Left forelimb (tissue), 1 donor: ENCODE measurements at regions not wholly inside any gene's neighbourhood (a gene's known extent, or its start where the extent isn't known, plus 50 kb on each side); places are given as distances from the start of the nearest gene placed in this dataset.
"Not testable (repeated sequence)": the region's sequence is repeated elsewhere in the genome, so short reads cannot be mapped to it uniquely, and the experiment has no call there.

ENCODE experiments used
- DNase-seq: peaks from one replicate; pipeline ENCODE4 v3.0.0-alpha.2; 2018; ENCODE audit warnings: low spot score

- DNase-seq = peak; percentile 23
These were observed 71.4 kb upstream of the SMIM23 start for GRCh38 chr5:171714261-171714660.

GRCh38 chr5:171714851-171715250, 70.8 kb upstream of the SMIM23 start:
- DNase-seq = peak; percentile 25

DNA sequence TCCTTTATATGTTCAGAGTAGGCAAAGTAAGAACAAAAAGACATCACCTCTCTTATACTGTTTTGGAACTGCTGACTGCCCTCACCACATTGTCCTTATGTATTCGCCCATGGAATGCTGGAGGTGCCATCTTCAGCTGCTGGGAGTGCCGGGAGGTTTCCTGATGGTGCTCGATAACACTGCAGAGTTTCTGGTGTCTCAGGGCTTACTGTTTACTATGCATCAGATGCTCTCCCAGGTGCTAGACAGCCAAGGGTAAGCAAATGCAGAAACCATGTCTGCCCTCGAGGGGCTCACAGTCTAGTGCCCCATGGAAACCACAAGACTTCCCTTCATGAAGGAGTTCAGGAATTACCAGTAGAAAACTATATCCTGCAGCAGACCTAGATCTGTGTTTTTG, 70.1 kb upstream of the SMIM23 start:
- DNase-seq = peak; percentile 1

- no peak for DNase-seq
These were observed 65.5 kb upstream of the SMIM23 start for GRCh38 chr5:171720086-171720485.

GRCh38 chr5:171721464-171721863, 64.2 kb upstream of the SMIM23 start:
- DNase-seq = no peak

GRCh38 chr5:171724468-171725204, 61.0 kb upstream of the SMIM23 start:
- no peak for DNase-seq

GRCh38 chr5:171725205-171725601, 60.4 kb upstream of the SMIM23 start:
- no peak for DNase-seq

DNA sequence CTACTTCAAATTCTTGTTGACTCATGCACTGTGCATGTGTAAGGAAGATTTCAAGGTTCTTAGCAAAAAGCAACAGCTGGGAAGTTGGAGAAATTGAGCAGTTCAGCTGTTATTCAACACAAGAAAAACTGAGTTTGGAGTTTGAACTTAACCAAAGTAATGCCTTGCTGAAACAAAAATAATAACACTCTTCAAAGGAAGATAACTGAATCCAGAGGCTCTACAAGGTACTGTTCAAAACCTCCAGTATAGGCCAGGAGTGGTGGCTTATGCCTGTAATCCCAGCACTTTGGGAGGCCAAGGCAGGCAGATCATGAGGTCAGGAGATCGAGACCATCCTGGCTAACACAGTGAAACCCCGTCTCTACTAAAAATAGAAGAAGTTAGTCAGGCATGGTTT, 58.8 kb upstream of the SMIM23 start:
- not testable (repeated sequence) for DNase-seq

GRCh38 chr5:171728686-171729085, 56.9 kb upstream of the SMIM23 start:
- DNase-seq = no peak
